Lung (tissue), 11 donors: ENCODE measurements at regions not wholly inside any gene's neighbourhood (a gene's known extent, or its start where the extent isn't known, plus 50 kb on each side); places are given as distances from the start of the nearest gene placed in this dataset.
A peak's percentile ranks its signal among the peaks of the same experiment; 100 is the strongest.

Source experiments
- ATAC-seq: fragments of 200-7000 bp; cut with Tn5 transposase; one replicate; pipeline ENCODE4 v1.9.1; 2020; ENCODE audit warnings: moderate number of reproducible peaks; ENCODE audit not compliant: insufficient read depth, low FRiP score
- DNase-seq, 3 donors: peaks; one replicate each; pipeline ENCODE4 v3.0.0-alpha.2; 2013 to 2017
- H3K27ac ChIP-seq, 2 donors: one replicate each; pipeline ENCODE4 v1.5.1; 2013; ENCODE audit warnings: mild to moderate bottlenecking in 2 of 2, moderate library complexity in 2 of 2, control low read depth in 1 of 2, inconsistent platforms in 1 of 2, low read depth in 1 of 2, low read length in 1 of 2
- H3K27me3 ChIP-seq, 3 donors: one replicate each; pipeline ENCODE4 v1.5.1; 2013; ENCODE audit warnings: low read length in 2 of 3; ENCODE audit not compliant: control insufficient read depth in 3 of 3, insufficient read depth in 3 of 3
- H3K36me3 ChIP-seq, 4 donors: one replicate each; pipeline ENCODE4 v1.5.1; 2013; ENCODE audit warnings: low read length in 4 of 4, mild to moderate bottlenecking in 1 of 4, moderate library complexity in 1 of 4; ENCODE audit not compliant: control insufficient read depth in 4 of 4, insufficient read depth in 4 of 4
- H3K4me1 ChIP-seq, 5 donors: one replicate each; pipeline ENCODE4 v1.5.1; 2013; ENCODE audit warnings: low read length in 5 of 5, mild to moderate bottlenecking in 2 of 5, moderate library complexity in 1 of 5; ENCODE audit not compliant: control insufficient read depth in 5 of 5, insufficient read depth in 5 of 5
- H3K4me3 ChIP-seq: one replicate; pipeline ENCODE4 v1.5.1; 2013; ENCODE audit warnings: mild to moderate bottlenecking, control low read depth, moderate library complexity
- H3K9ac ChIP-seq, 2 donors: one replicate each; pipeline ENCODE4 v1.5.1; 2013; ENCODE audit warnings: low read length in 2 of 2, control low read depth in 1 of 2; ENCODE audit not compliant: insufficient read depth in 1 of 2
- H3K9me3 ChIP-seq, 4 donors: one replicate each; pipeline ENCODE4 v1.5.1; 2013; ENCODE audit warnings: low read length in 3 of 4, mild to moderate bottlenecking in 1 of 4, moderate library complexity in 1 of 4; ENCODE audit not compliant: control insufficient read depth in 4 of 4, insufficient read depth in 3 of 4
- WGBS, 2 donors: extraction: QIAGEN DNeasy Blood & Tissue Kit; methylation state at CpG; one replicate each; pipeline ENCODE4 v1.1.7; 2013; 5-methylcytosine and 5-hydroxymethylcytosine counted together
- TF ChIP-seq, protein P1 (sequence below): IDR thresholded peaks from 2 replicates; pipeline ENCODE4 v1.5.1; 2012; ENCODE audit warnings: mild to moderate bottlenecking; ENCODE audit errors: control extremely low read depth, extremely low read depth
- donor health status: control.
- donor health status: control.
- donor health status: Bipolar disorder and iron deficiency.
- donor health status: healthy.
- donor health status: DM: yes; HTN: yes; CAD: no.

DNA sequence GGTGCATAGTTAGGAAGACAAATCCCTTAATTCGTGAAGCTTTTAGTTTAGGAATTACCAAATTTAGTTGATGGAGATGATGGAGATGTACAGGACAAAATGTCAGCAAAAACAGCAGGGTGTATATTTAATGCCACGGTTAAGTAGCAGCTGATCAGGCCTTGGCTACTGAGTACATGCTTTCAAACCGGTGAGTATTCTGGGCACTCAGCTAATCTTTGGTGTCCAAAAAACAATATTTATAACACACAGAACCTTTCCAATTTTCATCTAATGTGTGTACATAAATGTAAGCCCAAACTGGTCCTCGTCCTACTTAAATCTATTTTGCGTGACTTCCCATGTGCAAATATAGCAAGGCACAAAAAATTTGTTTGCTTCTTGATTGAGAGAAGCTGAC, 703.4 kb upstream of the LINC00305 start:
- WGBS, 2 donors = 66 to 71% methylated on average over 5 of the region's 5 CpGs
- H3K27ac ChIP-seq = no peak overlapping the region
- DNase-seq (peak in 1 of 3 donors; percentile 3), ATAC-seq (no peak)
- H3K27me3 ChIP-seq = no peaks in the 10 kb centered on the region
- TF ChIP-seq, protein P1, sequence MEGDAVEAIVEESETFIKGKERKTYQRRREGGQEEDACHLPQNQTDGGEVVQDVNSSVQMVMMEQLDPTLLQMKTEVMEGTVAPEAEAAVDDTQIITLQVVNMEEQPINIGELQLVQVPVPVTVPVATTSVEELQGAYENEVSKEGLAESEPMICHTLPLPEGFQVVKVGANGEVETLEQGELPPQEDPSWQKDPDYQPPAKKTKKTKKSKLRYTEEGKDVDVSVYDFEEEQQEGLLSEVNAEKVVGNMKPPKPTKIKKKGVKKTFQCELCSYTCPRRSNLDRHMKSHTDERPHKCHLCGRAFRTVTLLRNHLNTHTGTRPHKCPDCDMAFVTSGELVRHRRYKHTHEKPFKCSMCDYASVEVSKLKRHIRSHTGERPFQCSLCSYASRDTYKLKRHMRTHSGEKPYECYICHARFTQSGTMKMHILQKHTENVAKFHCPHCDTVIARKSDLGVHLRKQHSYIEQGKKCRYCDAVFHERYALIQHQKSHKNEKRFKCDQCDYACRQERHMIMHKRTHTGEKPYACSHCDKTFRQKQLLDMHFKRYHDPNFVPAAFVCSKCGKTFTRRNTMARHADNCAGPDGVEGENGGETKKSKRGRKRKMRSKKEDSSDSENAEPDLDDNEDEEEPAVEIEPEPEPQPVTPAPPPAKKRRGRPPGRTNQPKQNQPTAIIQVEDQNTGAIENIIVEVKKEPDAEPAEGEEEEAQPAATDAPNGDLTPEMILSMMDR = no peak
- H3K4me3 ChIP-seq = no peak overlapping the region
- no peaks in the 10 kb centered on the region for H3K36me3 ChIP-seq
- no peak overlapping the region for H3K9ac ChIP-seq
- no peaks in the 10 kb centered on the region for H3K4me1 ChIP-seq
- no peaks in the 10 kb centered on the region for H3K9me3 ChIP-seq

DNA sequence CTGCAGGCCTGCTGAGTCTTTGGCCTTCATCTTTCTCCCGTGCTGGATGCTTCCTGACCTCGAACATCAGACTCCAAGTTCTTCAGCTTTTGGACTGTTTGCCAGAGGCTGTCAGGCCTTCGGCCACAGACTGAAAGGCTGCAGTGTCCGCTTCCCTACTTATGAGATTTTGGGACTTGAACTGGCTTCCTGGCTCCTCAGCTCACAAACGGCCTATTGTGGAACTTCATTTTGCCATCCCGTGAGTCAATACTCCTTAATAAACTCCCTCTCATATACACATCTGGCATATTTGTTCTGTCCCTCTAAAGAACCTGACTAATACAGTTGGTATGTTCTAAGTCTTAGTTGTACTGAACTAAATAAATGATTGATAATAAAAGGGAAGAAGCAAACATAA, 702.8 kb upstream of the LINC00305 start:
- no peak for DNase-seq
- WGBS, 2 donors = 78 to 92% methylated on average over 6 of the region's 6 CpGs
- Histone ChIP-seq H3K36me3 (no peaks in the 10 kb centered on the region), H3K27me3 (no peaks in the 10 kb centered on the region), H3K4me3 (no peak overlapping the region), H3K4me1 (no peaks in the 10 kb centered on the region), H3K9me3 (no peaks in the 10 kb centered on the region), H3K9ac (no peak overlapping the region), H3K27ac (no peak overlapping the region)
- no peak for ATAC-seq
- TF ChIP-seq, protein P1 = no peak

DNA sequence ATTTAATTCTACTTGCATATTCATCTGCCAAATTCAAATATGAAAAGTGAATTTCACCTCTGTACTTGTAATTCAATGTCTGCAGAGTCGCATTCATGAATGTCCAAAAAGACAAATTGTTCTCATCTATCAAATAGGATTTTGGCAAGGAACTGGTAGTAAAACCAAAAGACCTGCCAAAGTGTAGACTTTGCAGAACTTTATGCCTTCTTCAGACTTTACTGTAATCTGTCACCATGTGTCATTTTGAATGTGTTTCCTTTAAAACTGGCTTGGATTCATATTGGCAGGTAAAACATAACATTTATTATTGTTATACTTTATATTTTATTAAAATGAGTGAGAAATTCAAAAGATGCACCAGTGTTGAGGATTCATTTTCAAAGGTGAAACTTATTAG, 701.9 kb upstream of the LINC00305 start:
- no peaks in the 10 kb centered on the region for H3K27me3 ChIP-seq
- no peak overlapping the region for H3K9ac ChIP-seq
- H3K4me3 ChIP-seq = no peak overlapping the region
- H3K4me1 ChIP-seq = no peaks in the 10 kb centered on the region
- DNase-seq (no peak), ATAC-seq (no peak)
- no peak overlapping the region for H3K27ac ChIP-seq
- H3K9me3 ChIP-seq = no peaks in the 10 kb centered on the region
- TF ChIP-seq, protein P1 = no peak
- WGBS, 2 donors = 75 to 77% methylated on average over 1 of the region's 1 CpG
- no peaks in the 10 kb centered on the region for H3K36me3 ChIP-seq

DNA sequence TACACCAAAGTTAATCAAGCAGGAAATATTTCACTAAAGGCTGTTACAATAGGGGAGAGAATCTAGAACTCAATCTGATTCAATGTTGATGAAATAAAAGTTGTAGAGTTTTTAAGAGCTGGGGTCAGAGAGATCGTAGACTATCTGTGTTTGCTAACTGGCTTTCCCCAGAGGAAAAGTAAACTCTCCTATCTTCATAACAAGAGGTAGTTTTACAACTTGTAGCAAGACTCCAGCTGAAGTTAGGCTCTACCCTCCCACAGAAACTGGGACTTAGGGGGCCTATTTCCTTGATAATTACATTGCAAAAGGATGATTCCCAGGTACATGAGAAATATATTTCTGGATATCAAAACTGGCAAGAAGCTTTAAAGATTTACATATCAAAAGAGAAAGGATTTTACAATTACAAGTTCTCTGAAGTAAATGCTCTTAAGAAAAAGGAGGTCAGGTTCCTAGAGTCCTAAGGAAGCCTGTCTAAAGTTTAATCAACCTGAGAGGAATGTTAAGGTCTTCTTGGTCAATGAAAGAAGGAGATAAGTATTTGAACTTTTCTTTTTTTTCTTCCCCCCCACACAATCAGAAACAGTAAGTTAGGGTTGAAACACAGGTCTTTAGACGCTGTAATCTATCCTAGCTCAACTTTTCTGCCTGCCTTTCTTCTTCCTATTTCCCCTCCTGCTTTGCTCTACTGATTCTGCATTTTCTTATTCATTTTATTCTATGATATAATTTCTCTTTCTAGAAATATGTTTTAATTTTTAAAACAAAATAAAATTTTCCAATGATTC, 692.2 kb upstream of the LINC00305 start:
- 57 to 61% methylated on average over 2 of the region's 2 CpGs for WGBS, 2 donors
- TF ChIP-seq, protein P1 = no peak
- Histone ChIP-seq H3K27ac (no peak overlapping the region), H3K27me3 (no peaks in the 10 kb centered on the region), H3K9me3 (peaks cover 0 to 2% (median 0%) of the 10 kb centered on the region in 4 donors), H3K36me3 (no peaks in the 10 kb centered on the region), H3K4me1 (no peaks in the 10 kb centered on the region), H3K4me3 (no peak overlapping the region), H3K9ac (no peak overlapping the region)
- ATAC-seq (no peak), DNase-seq (peak in 2 of 3 donors; percentile 2 to 6)
